HUES64 (cell line): ENCODE measurements at regions not wholly inside any gene's neighbourhood (a gene's known extent, or its start where the extent isn't known, plus 50 kb on each side); places are given as distances from the start of the nearest gene placed in this dataset.

Experiments
- H3K27ac ChIP-seq: 2 replicates; pipeline ENCODE4 v1.7.0; 2013; ENCODE audit warnings: low read depth, low read length, inconsistent platforms
- H3K27me3 ChIP-seq: 2 replicates; pipeline ENCODE4 v1.6.1; 2013; ENCODE audit warnings: mild to moderate bottlenecking, low read length; ENCODE audit not compliant: insufficient read depth
- H3K36me3 ChIP-seq: 2 replicates; pipeline ENCODE4 v1.6.1; 2013; ENCODE audit warnings: mild to moderate bottlenecking, low read length; ENCODE audit not compliant: insufficient read depth
- H3K4me1 ChIP-seq: 2 replicates; pipeline ENCODE4 v1.6.1; 2013; ENCODE audit warnings: mild to moderate bottlenecking, low read length, moderate library complexity; ENCODE audit not compliant: insufficient read depth
- H3K4me3 ChIP-seq: 2 replicates; pipeline ENCODE4 v1.5.1; 2013; ENCODE audit warnings: mild to moderate bottlenecking, low read length, moderate library complexity
- H3K9ac ChIP-seq: 2 replicates; pipeline ENCODE4 v1.6.1; 2013; ENCODE audit warnings: mild to moderate bottlenecking, low read depth, low read length
- H3K9me3 ChIP-seq: 2 replicates; pipeline ENCODE4 v1.6.1; 2013; ENCODE audit warnings: low read depth, low read length; ENCODE audit not compliant: insufficient read depth
- WGBS: fragments of 150-250, 120-280 bp; methylation state at CpG from one replicate; pipeline ENCODE4 v1.1.7; 2013; ENCODE audit warnings: missing lambda C conversion rate; 5-methylcytosine and 5-hydroxymethylcytosine counted together

DNA sequence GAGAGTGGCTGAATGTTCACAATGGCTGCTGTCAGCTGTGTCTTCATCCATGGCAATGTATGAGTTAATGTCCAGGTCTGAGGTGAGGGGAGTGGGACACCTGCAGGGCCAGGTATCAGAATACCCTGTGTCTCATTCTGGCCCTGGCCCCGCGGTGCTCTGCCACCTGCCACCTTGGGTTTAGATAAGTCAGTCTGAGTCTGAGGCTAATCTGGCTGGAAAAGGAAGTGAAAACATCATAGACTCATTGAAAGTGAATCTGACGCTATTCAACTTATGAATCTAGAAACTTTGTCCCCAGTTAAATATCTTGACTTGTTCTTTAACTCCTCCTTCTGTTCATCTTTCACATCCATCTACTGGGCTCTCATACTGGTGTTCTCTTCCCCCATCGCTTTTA, 267.1 kb upstream of the JAG1 start:
- no peak overlapping the region for H3K9ac ChIP-seq
- no peak overlapping the region for H3K27ac ChIP-seq
- H3K9me3 ChIP-seq: no peaks in the 10 kb centered on the region
- H3K4me3 ChIP-seq: no peak overlapping the region
- WGBS: 90% methylated on average over 4 of the region's 4 CpGs
- no peaks in the 10 kb centered on the region for H3K36me3 ChIP-seq
- H3K4me1 ChIP-seq: no peaks in the 10 kb centered on the region
- no peaks in the 10 kb centered on the region for H3K27me3 ChIP-seq

DNA sequence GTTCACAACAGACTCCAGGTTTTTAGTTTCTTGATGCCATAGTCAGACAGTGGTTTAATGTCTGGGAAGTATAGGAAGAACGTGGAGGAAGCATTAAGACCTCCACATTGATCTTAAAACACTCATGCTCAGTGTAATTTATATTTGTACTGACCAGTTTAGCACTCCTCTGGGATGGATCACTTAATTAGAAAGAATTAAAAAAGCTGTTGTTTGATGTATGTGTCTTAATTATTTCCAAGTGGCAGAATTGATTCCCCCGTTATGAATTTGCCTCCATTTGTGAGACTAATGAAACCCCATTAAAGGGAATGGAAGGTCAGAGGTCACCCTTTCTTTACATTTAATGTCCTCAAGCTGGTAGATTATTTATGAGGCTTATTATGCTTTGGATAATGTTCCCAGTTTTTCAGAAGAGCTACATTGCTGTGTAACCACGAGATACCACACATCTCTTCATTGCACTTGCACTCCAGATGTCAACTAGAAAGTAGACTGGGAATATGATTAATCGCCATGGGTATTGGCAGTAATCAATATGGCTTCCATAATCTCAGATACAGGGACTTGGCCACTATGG, 270.0 kb upstream of the JAG1 start:
- H3K27ac ChIP-seq: no peak overlapping the region
- H3K4me3 ChIP-seq: no peak overlapping the region
- WGBS: 95% methylated on average over 3 of the region's 4 CpGs
- no peaks in the 10 kb centered on the region for H3K27me3 ChIP-seq
- no peak overlapping the region for H3K9ac ChIP-seq
- H3K9me3 ChIP-seq: no peaks in the 10 kb centered on the region
- no peaks in the 10 kb centered on the region for H3K4me1 ChIP-seq
- H3K36me3 ChIP-seq: no peaks in the 10 kb centered on the region

DNA sequence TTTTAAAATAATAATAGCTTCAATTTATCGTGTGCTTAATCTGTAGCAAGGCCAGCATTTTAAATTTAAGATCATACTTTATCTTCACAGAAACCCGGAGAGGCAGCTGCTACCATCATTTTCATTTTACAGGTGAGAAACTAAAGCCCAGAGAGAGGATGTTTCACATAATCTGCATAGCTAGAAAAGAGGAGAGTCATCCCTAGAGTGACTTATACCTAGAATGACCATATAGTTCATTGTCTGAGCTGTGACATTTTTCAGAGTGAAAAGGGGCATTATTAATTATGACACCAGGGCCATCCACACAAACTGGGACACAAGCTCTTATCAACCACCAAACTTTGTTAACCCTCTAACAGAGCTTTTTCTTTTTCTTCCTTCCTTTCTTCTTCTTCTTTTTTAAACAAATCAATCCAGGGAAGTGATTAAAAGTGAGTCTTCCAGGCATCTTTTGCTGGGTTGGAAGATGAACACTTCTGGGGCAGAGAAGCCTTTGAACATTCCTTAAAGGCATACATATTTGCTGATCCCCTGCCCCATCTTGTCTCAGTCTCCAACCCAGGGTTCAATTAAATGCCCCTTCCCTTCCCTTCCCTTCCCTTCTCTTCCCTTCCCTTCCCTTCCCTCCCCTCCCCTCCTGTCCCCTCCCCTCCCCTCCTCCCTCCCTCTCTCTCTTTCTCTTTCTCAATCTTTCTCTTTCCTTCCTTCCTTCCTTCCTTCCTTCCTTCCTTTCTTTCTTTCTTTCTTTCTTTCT, 272.5 kb upstream of the JAG1 start:
- Histone ChIP-seq H3K27ac (no peak overlapping the region), H3K36me3 (no peaks in the 10 kb centered on the region), H3K9me3 (no peaks in the 10 kb centered on the region), H3K4me3 (no peak overlapping the region), H3K4me1 (no peaks in the 10 kb centered on the region), H3K9ac (no peak overlapping the region), H3K27me3 (no peaks in the 10 kb centered on the region)
- 33% methylated on average over 2 of the region's 2 CpGs for WGBS

- H3K36me3 ChIP-seq: no peaks in the 10 kb centered on the region
- no peaks in the 10 kb centered on the region for H3K27me3 ChIP-seq
- no peaks in the 10 kb centered on the region for H3K4me1 ChIP-seq
- H3K9ac ChIP-seq: no peak overlapping the region
- no peak overlapping the region for H3K4me3 ChIP-seq
- no peak overlapping the region for H3K27ac ChIP-seq
- H3K9me3 ChIP-seq: no peaks in the 10 kb centered on the region
Observed at GRCh38 chr20:10947726-10948125, 273.9 kb upstream of the JAG1 start.

DNA sequence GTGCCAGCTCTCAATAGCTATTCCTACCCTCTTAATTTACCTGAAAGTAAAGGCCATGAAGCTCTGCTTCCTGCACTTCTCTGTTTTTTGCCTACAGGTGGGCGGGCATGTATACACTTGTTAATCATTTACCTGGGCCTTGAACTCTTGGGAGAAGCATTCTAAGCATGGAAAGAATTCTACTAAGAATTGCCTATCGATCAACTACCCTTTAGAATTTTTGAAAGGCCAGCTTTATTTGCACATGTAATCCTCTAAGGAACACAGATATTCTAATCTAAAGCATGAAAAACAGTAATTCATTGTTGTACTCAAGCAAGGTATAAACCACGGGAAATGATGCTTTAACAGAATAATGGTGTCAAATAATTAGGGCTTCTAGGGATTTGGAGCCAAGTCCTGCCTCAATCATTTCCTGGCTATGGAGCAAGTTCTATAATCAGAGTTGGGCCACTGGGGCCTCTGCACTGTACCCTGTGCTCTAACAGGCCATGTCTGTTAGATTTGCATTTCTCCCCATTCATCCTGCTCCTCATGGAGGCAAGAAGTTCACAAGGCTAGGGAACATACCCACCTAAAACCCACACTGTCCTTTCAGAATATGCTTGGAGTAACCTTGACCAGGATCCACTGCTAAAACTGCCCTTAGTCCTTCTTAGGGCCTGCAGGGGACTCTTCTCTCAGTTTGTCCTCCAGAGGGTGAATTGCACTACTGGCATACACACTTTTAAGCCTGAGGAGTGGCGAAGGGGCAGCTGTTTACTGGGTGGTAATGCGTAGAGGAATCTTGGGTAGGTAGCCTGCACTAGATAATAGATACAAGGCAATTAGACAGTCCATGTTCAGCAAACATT, 276.4 kb upstream of the JAG1 start:
- Histone ChIP-seq H3K36me3 (no peaks in the 10 kb centered on the region), H3K9ac (no peak overlapping the region), H3K4me1 (peaks cover 4% of the 10 kb centered on the region; the same call in 1 of the 2 replicates), H3K27ac (no peak overlapping the region), H3K4me3 (no peak overlapping the region), H3K27me3 (no peaks in the 10 kb centered on the region), H3K9me3 (no peaks in the 10 kb centered on the region)
- WGBS: 92% methylated on average over 5 of the region's 5 CpGs

- H3K4me1 ChIP-seq: peaks cover 4% of the 10 kb centered on the region; the same call in 1 of the 2 replicates
- WGBS: 83% methylated on average over 2 of the region's 2 CpGs
- no peak overlapping the region for H3K27ac ChIP-seq
- H3K9ac ChIP-seq: no peak overlapping the region
- no peak overlapping the region for H3K4me3 ChIP-seq
- H3K9me3 ChIP-seq: no peaks in the 10 kb centered on the region
- no peaks in the 10 kb centered on the region for H3K36me3 ChIP-seq
- no peaks in the 10 kb centered on the region for H3K27me3 ChIP-seq
Observed at GRCh38 chr20:10951216-10951615, 277.4 kb upstream of the JAG1 start.

DNA sequence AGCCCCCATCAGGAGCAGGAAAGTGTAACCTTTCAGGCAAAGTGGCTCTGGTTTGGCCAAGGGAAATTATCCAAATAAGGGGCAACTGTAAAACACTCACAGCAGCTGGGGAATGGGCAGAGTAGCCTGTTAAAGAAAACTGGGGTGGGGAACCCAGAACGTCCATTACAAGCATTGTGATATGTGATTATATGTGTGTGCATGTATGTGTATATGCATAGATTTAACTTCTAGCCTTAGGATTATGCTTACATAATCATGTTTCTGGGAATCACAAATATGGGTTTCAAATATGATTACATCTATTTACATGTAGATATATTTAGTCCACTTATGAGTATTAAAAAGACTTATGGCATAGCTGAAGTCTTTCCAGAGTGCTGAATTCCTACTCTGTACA, 278.1 kb upstream of the JAG1 start:
- H3K27me3 ChIP-seq: no peaks in the 10 kb centered on the region
- no peaks in the 10 kb centered on the region for H3K36me3 ChIP-seq
- no peak overlapping the region for H3K27ac ChIP-seq
- no peaks in the 10 kb centered on the region for H3K9me3 ChIP-seq
- 82% methylated on average over 1 of the region's 1 CpG for WGBS
- H3K9ac ChIP-seq: no peak overlapping the region
- H3K4me1 ChIP-seq: peaks cover 4% of the 10 kb centered on the region; the same call in 1 of the 2 replicates
- no peak overlapping the region for H3K4me3 ChIP-seq

- H3K4me3 ChIP-seq: no peak overlapping the region
- WGBS: 73% methylated on average over 2 of the region's 2 CpGs
- H3K9ac ChIP-seq: no peak overlapping the region
- no peaks in the 10 kb centered on the region for H3K27me3 ChIP-seq
- no peaks in the 10 kb centered on the region for H3K36me3 ChIP-seq
- no peak overlapping the region for H3K27ac ChIP-seq
- no peaks in the 10 kb centered on the region for H3K9me3 ChIP-seq
- H3K4me1 ChIP-seq: peaks cover 4% of the 10 kb centered on the region; the same call in 1 of the 2 replicates
Observed at GRCh38 chr20:10953437-10953836, 279.6 kb upstream of the JAG1 start.

DNA sequence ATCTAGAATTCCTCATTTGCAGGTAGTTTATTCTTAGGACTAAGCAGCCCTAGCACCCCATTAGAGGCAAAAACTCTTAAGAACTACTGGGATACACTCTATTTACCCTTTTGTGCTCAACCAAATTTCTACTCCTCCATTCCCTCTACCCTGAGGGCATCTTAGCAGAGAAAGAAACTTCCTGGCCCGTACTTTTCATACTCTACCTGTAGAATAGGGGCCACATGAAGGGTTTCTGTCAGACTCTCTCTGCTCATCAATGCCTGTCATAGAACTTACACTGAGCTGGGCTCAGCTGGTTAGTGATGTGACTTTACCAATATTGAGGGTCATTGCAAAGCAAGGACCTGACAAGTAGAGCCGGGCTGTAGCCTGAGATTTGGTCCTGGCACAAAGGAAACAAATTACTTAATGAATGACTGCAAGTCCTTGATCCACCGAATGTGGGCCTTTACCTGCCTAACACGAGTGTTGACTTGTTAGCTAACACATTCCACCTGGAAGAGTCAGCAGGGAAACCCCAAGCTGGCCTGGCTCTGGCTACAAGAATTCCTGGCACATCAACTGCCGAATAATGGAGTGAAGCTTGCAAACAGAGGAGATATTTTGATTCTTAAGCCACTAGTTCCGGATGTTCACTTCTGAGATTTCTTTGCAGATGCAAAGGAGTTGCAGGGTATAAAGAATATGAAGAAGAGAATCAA, 280.5 kb upstream of the JAG1 start:
- Histone ChIP-seq H3K9ac (no peak overlapping the region), H3K36me3 (no peaks in the 10 kb centered on the region)
- whole genome bisulfite sequencing: 87% methylated on average over 6 of the region's 6 CpGs

GRCh38 chr20:10954908-10955580, 281.2 kb upstream of the JAG1 start:
- Histone ChIP-seq H3K27ac (no peak overlapping the region), H3K4me1 (peaks cover 4% of the 10 kb centered on the region; the same call in 1 of the 2 replicates), H3K9me3 (no peaks in the 10 kb centered on the region), H3K9ac (no peak overlapping the region), H3K36me3 (no peaks in the 10 kb centered on the region), H3K27me3 (no peaks in the 10 kb centered on the region), H3K4me3 (no peak overlapping the region)
- 90% methylated on average over 3 of the region's 3 CpGs for WGBS

More for the DNA sequence above, 280.5 kb upstream of the JAG1 start:
- Histone ChIP-seq H3K4me1 (peaks cover 4% of the 10 kb centered on the region; the same call in 1 of the 2 replicates), H3K27me3 (no peaks in the 10 kb centered on the region), H3K27ac (no peak overlapping the region), H3K9me3 (no peaks in the 10 kb centered on the region), H3K4me3 (no peak overlapping the region)
